Skeletal muscle tissue (tissue), 3 donors: ENCODE measurements at regions not wholly inside any gene's neighbourhood (a gene's known extent, or its start where the extent isn't known, plus 50 kb on each side); places are given as distances from the start of the nearest gene placed in this dataset.

ENCODE experiments used
- H3K27ac ChIP-seq: one replicate; pipeline ENCODE4 v1.7.0; 2013; ENCODE audit warnings: mild to moderate bottlenecking, low read depth, low read length, inconsistent platforms
- H3K27me3 ChIP-seq, 3 donors: one replicate each; pipeline ENCODE4 v1.7.0; 2013; ENCODE audit warnings: low read length in 3 of 3; ENCODE audit not compliant: control insufficient read depth in 3 of 3, insufficient read depth in 3 of 3
- H3K36me3 ChIP-seq, 3 donors: one replicate each; pipeline ENCODE4 v1.7.0; 2013; ENCODE audit warnings: low read length in 3 of 3; ENCODE audit not compliant: control insufficient read depth in 3 of 3, insufficient read depth in 3 of 3
- H3K4me1 ChIP-seq, 3 donors: one replicate each; pipeline ENCODE4 v1.7.0; 2013; ENCODE audit warnings: low read length in 3 of 3, mild to moderate bottlenecking in 3 of 3; ENCODE audit not compliant: control insufficient read depth in 3 of 3, insufficient read depth in 3 of 3
- H3K4me3 ChIP-seq, 3 donors: one replicate each; pipeline ENCODE4 v1.7.0; 2013; ENCODE audit warnings: low read length in 3 of 3
- H3K9ac ChIP-seq, 3 donors: one replicate each; pipeline ENCODE4 v1.7.0; 2013; ENCODE audit warnings: low read length in 3 of 3, mild to moderate bottlenecking in 3 of 3, moderate library complexity in 2 of 3, low read depth in 1 of 3
- H3K9me3 ChIP-seq, 3 donors: one replicate each; pipeline ENCODE4 v1.7.0; 2013; ENCODE audit warnings: low read length in 3 of 3; ENCODE audit not compliant: control insufficient read depth in 3 of 3
- donor health status: Osteomylitis.

DNA sequence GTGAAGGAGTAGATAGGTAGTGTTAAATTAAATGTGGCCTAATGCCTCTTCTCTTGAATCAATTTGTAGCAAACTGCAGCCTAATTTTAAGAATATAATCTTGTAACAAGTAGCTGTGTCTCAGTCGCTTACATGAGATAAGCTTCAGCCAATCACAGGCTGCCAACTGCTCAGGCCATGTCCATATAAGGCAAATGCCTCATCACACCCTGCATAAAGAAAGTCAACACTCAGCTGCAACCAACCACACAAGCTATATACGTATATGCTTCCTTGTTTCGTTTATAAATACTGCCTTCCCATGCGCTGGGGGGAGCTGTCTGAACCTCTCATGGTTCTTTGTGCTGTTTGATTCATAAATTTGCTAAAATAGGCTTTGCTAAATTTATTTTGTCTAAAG lies 476.3 kb downstream of the TRIB2 start:
- Histone ChIP-seq H3K4me3 (no peak overlapping the region), H3K9me3 (no peaks in the 10 kb centered on the region), H3K4me1 (no peaks in the 10 kb centered on the region), H3K36me3 (no peaks in the 10 kb centered on the region), H3K9ac (no peak overlapping the region), H3K27ac (no peak overlapping the region), H3K27me3 (no peaks in the 10 kb centered on the region)

DNA sequence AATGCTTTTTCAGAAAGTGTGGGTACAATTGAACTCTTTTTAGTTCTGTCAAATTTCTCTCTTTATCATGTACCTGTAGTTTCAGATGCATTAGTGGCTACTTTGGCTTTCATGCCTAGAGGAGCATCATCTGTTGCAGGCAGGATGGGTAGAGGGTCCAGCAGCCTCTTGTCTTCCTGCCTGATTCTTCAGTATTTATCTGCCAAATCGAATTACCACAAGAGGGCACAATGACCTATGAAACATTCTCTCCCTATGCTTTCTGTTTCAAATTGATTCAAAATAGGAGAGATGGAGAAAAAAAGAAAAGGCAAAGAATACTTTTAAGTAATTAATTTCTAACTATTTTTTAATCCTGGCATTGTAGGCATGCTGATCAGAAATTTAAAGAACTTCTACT lies 477.2 kb downstream of the TRIB2 start:
- Histone ChIP-seq H3K36me3 (no peaks in the 10 kb centered on the region), H3K27me3 (no peaks in the 10 kb centered on the region), H3K4me3 (no peak overlapping the region), H3K9me3 (no peaks in the 10 kb centered on the region), H3K9ac (no peak overlapping the region), H3K4me1 (no peaks in the 10 kb centered on the region), H3K27ac (no peak overlapping the region)

DNA sequence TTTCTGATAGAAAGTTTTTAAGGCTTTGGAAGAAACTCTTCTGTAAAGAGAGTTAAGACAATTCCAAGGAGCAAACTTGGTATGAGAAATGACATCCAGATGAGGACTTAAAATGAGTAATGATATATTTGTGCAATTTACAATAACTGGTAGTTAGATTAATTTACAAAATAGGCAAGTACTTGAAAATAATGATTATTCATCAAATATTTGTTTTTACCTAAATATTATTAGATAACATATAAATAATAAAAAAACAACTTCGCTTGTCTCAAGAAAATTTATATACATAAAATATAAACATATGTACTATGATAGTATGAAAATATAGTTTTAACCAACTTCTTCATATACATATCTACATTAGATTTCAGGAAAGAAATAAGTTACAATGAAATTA lies 478.5 kb downstream of the TRIB2 start:
- Histone ChIP-seq H3K36me3 (no peaks in the 10 kb centered on the region), H3K9ac (no peak overlapping the region), H3K27me3 (no peaks in the 10 kb centered on the region), H3K4me1 (no peaks in the 10 kb centered on the region), H3K4me3 (no peak overlapping the region), H3K27ac (no peak overlapping the region), H3K9me3 (no peaks in the 10 kb centered on the region)

DNA sequence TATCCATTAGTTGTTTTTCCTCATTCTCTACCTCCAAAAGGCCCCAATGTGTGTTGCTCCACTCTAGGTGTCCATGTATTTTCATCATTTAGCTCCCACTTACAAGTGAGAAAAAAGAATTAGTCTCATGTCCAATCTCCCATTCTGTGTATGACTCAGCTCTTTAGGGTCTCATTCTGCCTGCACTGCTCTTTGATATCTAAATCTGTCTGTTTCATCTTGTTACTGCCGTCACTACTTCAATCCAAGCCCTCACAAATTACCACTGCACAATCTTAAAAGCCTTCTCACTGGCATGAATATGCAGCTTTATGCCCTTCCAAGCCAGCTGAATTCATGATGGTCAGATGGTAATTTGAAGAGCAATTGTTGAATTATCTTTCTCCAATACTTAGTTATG lies 480.5 kb downstream of the TRIB2 start:
- H3K36me3 ChIP-seq = no peaks in the 10 kb centered on the region
- no peaks in the 10 kb centered on the region for H3K4me1 ChIP-seq
- H3K27me3 ChIP-seq = no peaks in the 10 kb centered on the region
- H3K27ac ChIP-seq = no peak overlapping the region
- H3K4me3 ChIP-seq = no peak overlapping the region
- H3K9me3 ChIP-seq = no peaks in the 10 kb centered on the region
- no peak overlapping the region for H3K9ac ChIP-seq

DNA sequence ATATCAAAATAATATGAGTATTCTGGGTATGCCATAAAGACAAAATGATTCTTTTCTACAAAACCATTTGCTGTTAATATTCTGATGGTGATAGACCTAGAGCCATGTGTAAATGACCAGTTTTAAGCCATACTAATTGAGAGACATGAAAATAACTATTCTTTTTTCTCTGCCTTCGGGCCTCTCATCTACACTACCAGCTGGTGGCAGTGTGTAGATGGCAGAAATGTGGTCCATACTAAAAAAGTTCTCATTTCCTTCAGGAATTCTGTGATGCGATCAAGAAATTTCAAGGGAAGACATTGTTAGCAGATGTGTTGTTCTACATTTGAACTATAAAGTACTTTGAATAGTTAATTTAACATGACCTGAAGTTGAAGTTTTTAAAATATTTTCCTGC lies 485.2 kb downstream of the TRIB2 start:
- Histone ChIP-seq H3K9me3 (no peaks in the 10 kb centered on the region), H3K27ac (no peak overlapping the region), H3K9ac (no peak overlapping the region), H3K36me3 (no peaks in the 10 kb centered on the region), H3K27me3 (no peaks in the 10 kb centered on the region), H3K4me3 (no peak overlapping the region), H3K4me1 (no peaks in the 10 kb centered on the region)

DNA sequence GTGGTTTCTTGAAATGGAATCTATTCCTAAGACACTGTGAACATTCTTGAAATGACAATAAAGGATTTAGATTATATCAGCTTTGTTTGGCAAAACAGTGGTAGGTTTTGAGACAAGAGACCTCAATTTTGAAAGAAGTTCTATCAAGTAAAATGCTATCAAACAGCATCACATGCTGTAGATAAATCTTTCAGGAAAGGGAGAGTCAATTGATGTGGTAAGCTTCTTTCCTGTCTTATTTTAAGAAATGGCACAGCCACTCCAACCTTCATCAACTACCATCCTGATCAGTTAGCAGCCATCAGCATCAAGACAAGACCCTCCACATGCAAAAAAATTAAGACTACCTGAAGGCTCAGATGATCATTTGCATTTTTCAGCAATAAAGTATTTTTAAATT lies 495.4 kb downstream of the TRIB2 start:
- Histone ChIP-seq H3K36me3 (no peaks in the 10 kb centered on the region), H3K4me1 (no peaks in the 10 kb centered on the region), H3K27ac (no peak overlapping the region), H3K9me3 (peaks cover 0 to 3% (median 0%) of the 10 kb centered on the region in 3 donors), H3K9ac (no peak overlapping the region), H3K4me3 (no peak overlapping the region), H3K27me3 (no peaks in the 10 kb centered on the region)

DNA sequence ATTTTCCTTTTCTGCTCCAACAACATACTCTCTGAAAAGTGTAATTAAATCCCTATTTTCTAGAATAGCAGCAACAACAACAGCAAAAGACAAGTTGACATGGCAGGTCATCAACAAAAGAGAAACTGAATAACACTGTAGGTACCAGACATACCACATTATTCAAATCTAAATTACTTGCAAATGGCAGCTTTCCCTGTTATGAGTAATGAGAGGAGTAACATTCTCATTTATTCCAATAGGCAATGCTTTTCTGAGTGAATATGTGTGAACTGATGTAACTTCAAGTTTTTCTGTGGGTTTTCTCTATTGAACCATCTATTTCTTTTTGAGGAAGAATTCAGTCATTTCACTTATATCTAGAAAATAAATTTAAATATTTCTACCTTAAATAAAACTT lies 501.5 kb downstream of the TRIB2 start:
- Histone ChIP-seq H3K36me3 (no peaks in the 10 kb centered on the region), H3K4me1 (no peaks in the 10 kb centered on the region), H3K27ac (no peak overlapping the region), H3K9me3 (no peaks in the 10 kb centered on the region), H3K4me3 (no peak overlapping the region), H3K9ac (no peak overlapping the region), H3K27me3 (no peaks in the 10 kb centered on the region)

DNA sequence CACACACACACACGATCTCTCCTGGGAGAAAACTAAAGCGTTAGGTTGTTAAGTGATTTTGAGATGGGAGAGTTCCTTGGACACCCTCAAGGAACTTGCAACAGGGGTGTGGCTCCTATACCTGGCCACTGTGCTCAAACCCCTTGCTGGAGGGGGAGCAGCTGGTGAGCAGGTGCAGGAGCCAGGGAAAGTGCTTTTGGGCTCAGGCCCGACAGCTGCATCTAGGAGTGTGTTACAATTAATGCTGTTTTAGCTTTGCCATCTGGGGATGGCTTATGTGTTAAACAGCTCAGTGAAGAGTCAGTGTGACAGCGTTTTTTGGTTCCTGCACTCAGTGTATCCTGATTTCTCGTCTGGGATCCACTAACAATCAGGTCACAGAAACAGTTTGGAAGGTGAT lies 510.8 kb downstream of the TRIB2 start:
- Histone ChIP-seq H3K4me3 (no peak overlapping the region), H3K4me1 (no peaks in the 10 kb centered on the region), H3K9ac (no peak overlapping the region), H3K9me3 (no peaks in the 10 kb centered on the region), H3K36me3 (no peaks in the 10 kb centered on the region), H3K27me3 (no peaks in the 10 kb centered on the region), H3K27ac (no peak overlapping the region)

DNA sequence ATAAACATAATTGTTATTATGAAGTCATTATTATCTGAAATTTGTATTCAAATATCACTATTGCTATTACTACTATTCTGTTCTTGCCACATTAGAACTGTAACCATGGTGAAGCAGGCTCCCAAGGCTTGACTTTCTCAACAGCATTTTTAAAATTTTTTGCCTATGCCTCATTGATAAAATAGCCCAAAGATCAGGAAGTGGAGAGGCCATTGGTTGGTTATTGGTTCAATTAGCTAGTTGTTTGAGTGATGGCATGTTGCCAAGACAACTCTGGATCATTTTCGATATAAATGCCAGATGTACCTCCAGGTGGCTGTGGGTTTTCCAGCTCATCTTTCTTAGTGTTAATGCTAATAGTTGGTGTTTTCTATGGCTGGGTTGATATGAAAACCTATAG lies 513.5 kb downstream of the TRIB2 start:
- no peaks in the 10 kb centered on the region for H3K27me3 ChIP-seq

DNA sequence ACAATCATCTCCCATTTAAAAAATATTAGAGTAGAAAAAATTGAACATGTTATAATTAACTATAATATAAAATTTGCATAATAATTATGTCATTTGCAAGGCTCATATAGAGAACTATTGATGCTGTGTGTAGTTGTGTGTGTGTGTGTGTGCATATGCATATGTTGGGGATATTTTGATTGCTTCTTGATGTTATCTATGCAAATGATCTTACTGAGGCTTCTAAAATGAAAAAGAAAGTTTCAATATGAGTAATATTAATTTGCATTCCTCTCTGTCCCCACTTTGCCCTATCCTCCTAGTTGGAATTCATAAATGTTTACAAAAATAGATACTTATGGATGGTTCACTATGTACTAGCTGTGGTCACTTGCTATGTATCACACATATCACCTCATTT lies 523.3 kb downstream of the TRIB2 start:
- Histone ChIP-seq H3K36me3 (no peaks in the 10 kb centered on the region), H3K9me3 (no peaks in the 10 kb centered on the region), H3K27me3 (no peaks in the 10 kb centered on the region), H3K9ac (no peak overlapping the region), H3K4me3 (no peak overlapping the region), H3K4me1 (no peaks in the 10 kb centered on the region), H3K27ac (no peak overlapping the region)

More for the DNA sequence above, 513.5 kb downstream of the TRIB2 start:
- Histone ChIP-seq H3K9ac (no peak overlapping the region), H3K4me3 (no peak overlapping the region), H3K36me3 (no peaks in the 10 kb centered on the region), H3K27ac (no peak overlapping the region), H3K9me3 (no peaks in the 10 kb centered on the region), H3K4me1 (no peaks in the 10 kb centered on the region)
